ENCODE measurements at regions not wholly inside any gene's neighbourhood (a gene's known extent, or its start where the extent isn't known, plus 50 kb on each side); places are given as distances from the start of the nearest gene placed in this dataset.

- Histone ChIP-seq H3K9me3 (replicated peaks in 1 of 2; ENCODE audit: control insufficient read depth in 1 of 2, insufficient read depth in 1 of 2, low read length in 2 of 2) (no peaks in the 10 kb centered on the region), H3K79me2 (ENCODE audit: insufficient read depth, low read length) (no peaks in the 10 kb centered on the region), H3K9ac (ENCODE audit: insufficient read depth, low read length, poor library complexity, severe bottlenecking) (no peak overlapping the region), H3K4me3 (replicated peaks in 1 of 3; ENCODE audit: low read depth in 2 of 3, low read length in 3 of 3) (no peak overlapping the region), H4K20me1 (ENCODE audit: insufficient read depth, low read length) (no peaks in the 10 kb centered on the region), H3K4me2 (replicated peaks; ENCODE audit: extremely low read depth, low read length, poor library complexity, severe bottlenecking) (no peak overlapping the region), H3K4me1 (ENCODE audit: control insufficient read depth in 1 of 2, insufficient read depth in 2 of 2, low read length in 2 of 2) (no peaks in the 10 kb centered on the region), H3K27ac (ENCODE audit: low read depth in 1 of 2, low read length in 2 of 2) (no peak overlapping the region), H2AFZ (ENCODE audit: insufficient read depth, low read depth, low read length, poor library complexity, severe bottlenecking) (no peak overlapping the region), H3K27me3 (ENCODE audit: control insufficient read depth in 2 of 2, insufficient read depth in 2 of 2, low read length in 2 of 2) (no peaks in the 10 kb centered on the region), H3K36me3 (replicated peaks in 1 of 2; ENCODE audit: control insufficient read depth in 1 of 2, insufficient read depth in 2 of 2, low read length in 2 of 2) (no peaks in the 10 kb centered on the region)
- no peak for DNase-seq
- no peak overlapping the region for H3K27ac Mint-ChIP-seq
- H3K36me3 Mint-ChIP-seq: no peaks in the 10 kb centered on the region
- intact Hi-C loops (cut with micrococcal nuclease): no loop called here
- H3K4me1 Mint-ChIP-seq: no peaks in the 10 kb centered on the region
- TF ChIP-seq CTCF (IDR thresholded peaks at IDR 0.05): no peak
- H3K9me3 Mint-ChIP-seq: peaks cover 0 to 7% (median 1%) of the 10 kb centered on the region in 7 donors
- H3K27me3 Mint-ChIP-seq (ENCODE audit: low read depth in 3 of 3): peaks cover 0 to 4% (median 2%) of the 10 kb centered on the region in 3 donors
- no peak overlapping the region for H3K4me3 Mint-ChIP-seq
These were observed 60.7 kb upstream of the LCORL start for GRCh38 chr4:18082236-18082635.

GRCh38 chr4:18081708-18082107, 60.2 kb upstream of the LCORL start:
- H3K4me1 ChIP-seq (ENCODE audit: control insufficient read depth in 1 of 2, insufficient read depth in 2 of 2, low read length in 2 of 2): no peaks in the 10 kb centered on the region
- peaks cover 0 to 8% (median 1%) of the 10 kb centered on the region in 7 donors for H3K9me3 Mint-ChIP-seq
- no peak overlapping the region for H3K27ac Mint-ChIP-seq
- no peak overlapping the region for H3K4me3 ChIP-seq (replicated peaks in 1 of 3; ENCODE audit: low read depth in 2 of 3, low read length in 3 of 3)
- no peak overlapping the region for H3K4me3 Mint-ChIP-seq
- no peaks in the 10 kb centered on the region for H4K20me1 ChIP-seq (ENCODE audit: insufficient read depth, low read length)
- no peak overlapping the region for H2AFZ ChIP-seq (ENCODE audit: insufficient read depth, low read depth, low read length, poor library complexity, severe bottlenecking)
- 100% methylated on average over 1 of the region's 3 CpGs for WGBS (ENCODE audit: insufficient coverage)
- H3K36me3 Mint-ChIP-seq: no peaks in the 10 kb centered on the region
- H3K4me1 Mint-ChIP-seq: no peaks in the 10 kb centered on the region
- no peaks in the 10 kb centered on the region for H3K9me3 ChIP-seq (replicated peaks in 1 of 2; ENCODE audit: control insufficient read depth in 1 of 2, insufficient read depth in 1 of 2, low read length in 2 of 2)
- H3K9ac ChIP-seq (ENCODE audit: insufficient read depth, low read length, poor library complexity, severe bottlenecking): no peak overlapping the region
- H3K27me3 ChIP-seq (ENCODE audit: control insufficient read depth in 2 of 2, insufficient read depth in 2 of 2, low read length in 2 of 2): no peaks in the 10 kb centered on the region
- DNase-seq: no peak
- no peak overlapping the region for H3K27ac ChIP-seq (ENCODE audit: low read depth in 1 of 2, low read length in 2 of 2)
- no peaks in the 10 kb centered on the region for H3K79me2 ChIP-seq (ENCODE audit: insufficient read depth, low read length)
- H3K27me3 Mint-ChIP-seq (ENCODE audit: low read depth in 3 of 3): peaks cover 0 to 4% (median 2%) of the 10 kb centered on the region in 3 donors
- H3K4me2 ChIP-seq (replicated peaks; ENCODE audit: extremely low read depth, low read length, poor library complexity, severe bottlenecking): no peak overlapping the region
- intact Hi-C loops (cut with micrococcal nuclease): no loop called here
- TF ChIP-seq CTCF (IDR thresholded peaks at IDR 0.05): no peak
- no peaks in the 10 kb centered on the region for H3K36me3 ChIP-seq (replicated peaks in 1 of 2; ENCODE audit: control insufficient read depth in 1 of 2, insufficient read depth in 2 of 2, low read length in 2 of 2)
